H1 (cell line): ENCODE measurements at regions not wholly inside any gene's neighbourhood (a gene's known extent, or its start where the extent isn't known, plus 50 kb on each side); places are given as distances from the start of the nearest gene placed in this dataset.

Source experiments
- CTCF ChIA-PET: fragments of 300-600 bp; sonication (Branson Sonifier 250); formaldehyde crosslinking; loops from one replicate; lab custom pipeline; 2021; ENCODE audit not compliant: partially characterized antibody; lab: Charles Lee
- POLR2A ChIA-PET: fragments of 300-600 bp; sonication (Branson Sonifier 250); formaldehyde crosslinking; loops from one replicate; lab custom pipeline; 2021; ENCODE audit warnings: inconsistent platforms; ENCODE audit not compliant: partially characterized antibody; lab: Charles Lee
- DNase-seq, 2 experiments: peaks; one replicate each; pipeline versions ENCODE4 v3.0.0 to v3.0.0-alpha.2; 2010 to 2022; ENCODE audit warnings: low spot score in 2 of 2, low read depth in 1 of 2, mixed read lengths in 1 of 2
- FAIRE-seq: peaks from 2 replicates; lab custom pipeline; 2011; peaks lifted over from hg19 to GRCh38; lab: Jason Lieb, UNC
- H2AFZ ChIP-seq: 2 replicates; pipeline ENCODE4 v1.8.1; 2012; ENCODE audit warnings: low read length, inconsistent platforms
- H2AK5ac ChIP-seq: 2 replicates; pipeline ENCODE4 v1.6.1; 2013; ENCODE audit warnings: low read depth, low read length
- H2BK120ac ChIP-seq: replicated peaks from 2 replicates; pipeline ENCODE3; 2013; ENCODE audit warnings: low read depth, low read length, inconsistent platforms
- H2BK12ac ChIP-seq: 2 replicates; pipeline ENCODE4 v1.6.1; 2013; ENCODE audit warnings: low read depth, low read length
- H2BK15ac ChIP-seq: 2 replicates; pipeline ENCODE4 v1.6.1; 2013; ENCODE audit warnings: low read length
- H2BK20ac ChIP-seq: 2 replicates; pipeline ENCODE4 v1.6.1; 2013; ENCODE audit warnings: low read length
- H2BK5ac ChIP-seq: 2 replicates; pipeline ENCODE4 v1.6.1; 2013; ENCODE audit warnings: low read depth, low read length
- H3K14ac ChIP-seq: 2 replicates; pipeline ENCODE4 v1.6.1; 2013; ENCODE audit warnings: inconsistent platforms; ENCODE audit not compliant: insufficient read length
- H3K18ac ChIP-seq: 2 replicates; pipeline ENCODE4 v1.6.1; 2013; ENCODE audit warnings: low read length; ENCODE audit errors: extremely low read depth
- H3K23ac ChIP-seq: 2 replicates; pipeline ENCODE4 v1.6.1; 2013; ENCODE audit warnings: inconsistent platforms; ENCODE audit not compliant: insufficient read length
- H3K23me2 ChIP-seq: 2 replicates; pipeline ENCODE4 v1.6.1; 2013; ENCODE audit warnings: low read depth, low read length
- H3K27ac ChIP-seq: 2 replicates; pipeline ENCODE4 v1.6.1; 2011; ENCODE audit warnings: low read depth, low read length, inconsistent platforms
- H3K27me3 ChIP-seq, 4 experiments: replicated peaks in 1 of 4; 1 replicate in 1 of 4; 2 replicates in 3 of 4; pipeline versions ENCODE4 v1.6.1 to v1.8.1; 2011 to 2013; ENCODE audit warnings: low read length in 3 of 4, mild to moderate bottlenecking in 3 of 4, inconsistent platforms in 2 of 4, mixed read lengths in 2 of 4, moderate library complexity in 1 of 4; ENCODE audit not compliant: control insufficient read depth in 3 of 4, insufficient read depth in 3 of 4; ENCODE audit errors: extremely low read depth in 1 of 4
- H3K36me3 ChIP-seq, 4 experiments: 2 replicates each; pipeline versions ENCODE4 v1.6.1 to v1.8.1; 2011 to 2013; ENCODE audit warnings: mild to moderate bottlenecking in 4 of 4, low read length in 3 of 4, moderate library complexity in 2 of 4, control low read depth in 1 of 4, inconsistent platforms in 1 of 4; ENCODE audit not compliant: insufficient read depth in 4 of 4, control insufficient read depth in 2 of 4
- H3K4ac ChIP-seq: replicated peaks from 2 replicates; pipeline ENCODE3; 2013; ENCODE audit warnings: low read length, low read depth, mixed read lengths, inconsistent platforms; ENCODE audit not compliant: insufficient read length
- H3K4me1 ChIP-seq, 4 experiments: replicated peaks in 1 of 4; 1 replicate in 1 of 4; 2 replicates in 3 of 4; pipeline versions ENCODE4 v1.6.1 to v1.8.1; 2011 to 2013; ENCODE audit warnings: low read length in 3 of 4, inconsistent platforms in 2 of 4, mixed read lengths in 1 of 4; ENCODE audit not compliant: insufficient read depth in 4 of 4, control insufficient read depth in 3 of 4
- H3K4me2 ChIP-seq, 2 experiments: 2 replicates each; pipeline versions ENCODE4 v1.6.1 to v1.8.1; 2011 to 2013; ENCODE audit warnings: low read depth in 2 of 2, low read length in 2 of 2, control low read depth in 1 of 2, inconsistent platforms in 1 of 2, mild to moderate bottlenecking in 1 of 2; ENCODE audit not compliant: insufficient read depth in 1 of 2
- H3K4me3 ChIP-seq, 4 experiments: fragments of 200-600, 300-600 bp in 1 of 4; sonication (generic), shearing (Covaris generic), sonication (Bioruptor Twin) in 1 of 4; 2 replicates each; pipeline versions ENCODE4 v1.5.1 to v1.8.1; 2011 to 2016; ENCODE audit warnings: low read length in 4 of 4, low read depth in 3 of 4, control low read depth in 2 of 4, inconsistent platforms in 2 of 4, mild to moderate bottlenecking in 2 of 4, mixed read lengths in 1 of 4, moderate library complexity in 1 of 4; ENCODE audit not compliant: insufficient read depth in 2 of 4; ENCODE audit errors: extremely low read depth in 1 of 4
- H3K56ac ChIP-seq: replicated peaks from 2 replicates; pipeline ENCODE3; 2013; ENCODE audit warnings: low read depth, mild to moderate bottlenecking, mixed read lengths, low read length, inconsistent platforms; ENCODE audit not compliant: insufficient read length
- H3K79me1 ChIP-seq: 2 replicates; pipeline ENCODE4 v1.6.1; 2013; ENCODE audit warnings: low read depth, low read length, control low read depth
- H3K79me2 ChIP-seq, 2 experiments: 2 replicates each; pipeline versions ENCODE4 v1.6.1 to v1.8.1; 2012 to 2013; ENCODE audit warnings: low read length in 2 of 2, mild to moderate bottlenecking in 2 of 2, inconsistent platforms in 1 of 2; ENCODE audit not compliant: insufficient read depth in 2 of 2, control insufficient read depth in 1 of 2
- H3K9ac ChIP-seq, 4 experiments: replicated peaks in 1 of 4; 1 replicate in 1 of 4; 2 replicates in 3 of 4; pipeline versions ENCODE4 v1.6.1 to v1.8.1; 2011 to 2013; ENCODE audit warnings: low read depth in 3 of 4, low read length in 3 of 4, control low read depth in 2 of 4, mild to moderate bottlenecking in 2 of 4, moderate library complexity in 2 of 4, inconsistent platforms in 1 of 4; ENCODE audit errors: extremely low read depth in 1 of 4
- H3K9me3 ChIP-seq, 2 experiments: 2 replicates each; pipeline versions ENCODE4 v1.6.1 to v1.8.1; 2012 to 2013; ENCODE audit warnings: mild to moderate bottlenecking in 2 of 2, moderate library complexity in 2 of 2, control low read depth in 1 of 2, inconsistent platforms in 1 of 2, low read depth in 1 of 2, low read length in 1 of 2, mixed read lengths in 1 of 2; ENCODE audit not compliant: insufficient read depth in 2 of 2
- H4K20me1 ChIP-seq, 2 experiments: replicated peaks in 1 of 2; 2 replicates each; pipeline versions ENCODE3 to v1.8.1; 2011 to 2013; ENCODE audit warnings: inconsistent platforms in 2 of 2, low read length in 2 of 2, mild to moderate bottlenecking in 1 of 2; ENCODE audit not compliant: insufficient read depth in 2 of 2, control insufficient read depth in 1 of 2
- H4K5ac ChIP-seq: 2 replicates; pipeline ENCODE4 v1.6.1; 2013; ENCODE audit warnings: low read length, low read depth, mixed read lengths, inconsistent platforms; ENCODE audit not compliant: insufficient read length
- H4K8ac ChIP-seq: 2 replicates; pipeline ENCODE4 v1.8.0; 2013; ENCODE audit warnings: mild to moderate bottlenecking, moderate library complexity, low read length, inconsistent platforms; ENCODE audit not compliant: insufficient read depth; ENCODE audit errors: extremely low read depth
- H4K91ac ChIP-seq: replicated peaks from 2 replicates; pipeline ENCODE3; 2013; ENCODE audit warnings: low read length, mixed read lengths, inconsistent platforms; ENCODE audit not compliant: insufficient read length
- CHD1 ChIP-seq: IDR thresholded peaks from 2 replicates; pipeline ENCODE4 v1.6.1; 2012; ENCODE audit warnings: low read depth, low read length, improper control_type of control experiment
- CHD2 ChIP-seq: IDR thresholded peaks from 2 replicates; pipeline ENCODE4 v1.6.1; 2012; ENCODE audit warnings: low read length, improper control_type of control experiment
- EP300 ChIP-seq, 2 experiments: IDR thresholded peaks; 1 replicate in 1 of 2; 2 replicates in 1 of 2; pipeline ENCODE4 v1.6.1; 2011 to 2012; ENCODE audit warnings: low read depth in 2 of 2, low read length in 2 of 2, mild to moderate bottlenecking in 2 of 2, borderline replicate concordance in 1 of 2, inconsistent platforms in 1 of 2, moderate library complexity in 1 of 2
- EZH2 ChIP-seq: fragments of 200-600 bp; sonication (generic); IDR thresholded peaks from 2 replicates; pipeline ENCODE4 v1.7.1; 2012; ENCODE audit warnings: low read depth, mild to moderate bottlenecking, moderate library complexity, low read length, inconsistent platforms; ENCODE audit not compliant: severe bottlenecking
- KDM1A ChIP-seq: fragments of 200-600, 300-600 bp; sonication (generic); IDR thresholded peaks from 2 replicates; pipeline ENCODE4 v1.7.1; 2016; ENCODE audit warnings: mild to moderate bottlenecking, low read length, borderline replicate concordance
- KDM5A ChIP-seq: fragments of 200-600 bp; IDR thresholded peaks from 2 replicates; pipeline ENCODE4 v1.7.1; 2012; ENCODE audit warnings: mild to moderate bottlenecking, low read length, inconsistent platforms, mixed read lengths
- MAFK ChIP-seq: IDR thresholded peaks from 2 replicates; pipeline ENCODE4 v1.6.1; 2012; ENCODE audit warnings: low read depth, mild to moderate bottlenecking, improper control_type of control experiment, low read length
- NRF1 ChIP-seq: IDR thresholded peaks from 2 replicates; pipeline ENCODE4 v1.6.1; 2011; ENCODE audit warnings: mild to moderate bottlenecking, low read depth, low read length, improper control_type of control experiment
- POLR2A ChIP-seq, 2 experiments: IDR thresholded peaks; 1 replicate in 1 of 2; 2 replicates in 1 of 2; pipeline ENCODE4 v1.6.1; 2011; ENCODE audit warnings: low read depth in 2 of 2, low read length in 2 of 2, mild to moderate bottlenecking in 2 of 2; ENCODE audit errors: control extremely low read depth in 1 of 2
- RBBP5 ChIP-seq: IDR thresholded peaks from 2 replicates; pipeline ENCODE4 v1.7.1; 2012; ENCODE audit warnings: low read depth, mild to moderate bottlenecking, inconsistent platforms, low read length, moderate library complexity, borderline replicate concordance
- RXRA ChIP-seq: IDR thresholded peaks from 2 replicates; pipeline ENCODE4 v1.6.1; 2011; ENCODE audit warnings: low read depth, mild to moderate bottlenecking, low read length, moderate library complexity; ENCODE audit not compliant: insufficient read depth
- SP1 ChIP-seq: IDR thresholded peaks from 2 replicates; pipeline ENCODE4 v1.6.1; 2011; ENCODE audit warnings: low read depth, low read length
- TAF7 ChIP-seq: optimal IDR thresholded peaks from 2 replicates; pipeline ENCODE3; 2011; ENCODE audit warnings: low read depth, mild to moderate bottlenecking, inconsistent platforms, low read length, moderate library complexity, borderline replicate concordance
- TEAD4 ChIP-seq: IDR thresholded peaks from 2 replicates; pipeline ENCODE4 v1.6.1; 2012; ENCODE audit warnings: low read depth, low read length, inconsistent platforms, mixed read lengths
- ZNF274 ChIP-seq: IDR thresholded peaks from 2 replicates; pipeline ENCODE4 v1.7.0; 2012; ENCODE audit warnings: low read length, borderline replicate concordance; ENCODE audit errors: extremely low read depth
- WGBS, 2 experiments: shearing (Covaris generic) in 1 of 2; methylation state at CpG; one replicate each; pipeline versions ENCODE4 v1.1.6 to v1.1.7; 2013 to 2015; ENCODE audit warnings: low lambda C conversion rate in 2 of 2, mixed read lengths in 2 of 2, inconsistent platforms in 1 of 2, low coverage in 1 of 2, missing lambda C conversion rate in 1 of 2; ENCODE audit not compliant: insufficient replicate concordance in 2 of 2, insufficient coverage in 1 of 2, insufficient read length in 1 of 2; ENCODE audit errors: extremely low coverage in 1 of 2, missing lambda C conversion rate in 1 of 2; 5-methylcytosine and 5-hydroxymethylcytosine counted together
- TF ChIP-seq, protein P1 (sequence below): IDR thresholded peaks from 2 replicates; pipeline ENCODE4 v1.6.1; 2012; ENCODE audit warnings: inconsistent platforms

DNA sequence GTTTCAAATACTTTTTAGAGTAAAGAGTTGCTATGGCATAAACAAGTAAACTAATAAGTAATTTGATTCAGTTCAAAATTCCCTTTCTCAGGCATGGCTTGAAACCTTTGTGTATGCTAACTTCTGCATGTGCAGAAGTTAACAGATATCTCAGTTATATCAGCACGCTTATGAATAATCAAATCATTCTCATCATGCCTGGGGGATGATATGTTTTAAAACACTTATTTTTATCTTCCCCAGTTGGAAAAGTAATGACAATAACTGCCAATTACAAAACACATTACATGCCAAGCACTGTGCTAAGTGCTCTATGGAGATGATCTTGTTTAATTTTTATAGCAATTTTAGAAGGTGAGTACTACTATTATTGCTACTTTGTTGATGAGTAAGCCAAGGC lies 146.4 kb downstream of the YIPF5 start:
- Histone ChIP-seq H3K79me1 (no peaks in the 10 kb centered on the region), H3K18ac (no peak overlapping the region), H3K4ac (no peak overlapping the region), H3K23ac (no peak overlapping the region), H3K79me2 (no peaks in the 10 kb centered on the region), H4K91ac (no peak overlapping the region), H4K5ac (no peak overlapping the region), H3K36me3 (no peaks in the 10 kb centered on the region), H2BK120ac (no peak overlapping the region), H3K27ac (no peak overlapping the region), H3K56ac (no peak overlapping the region), H3K4me3 (no peak overlapping the region), H3K4me1 (no peaks in the 10 kb centered on the region), H2BK15ac (no peak overlapping the region), H2AK5ac (no peak overlapping the region), H3K9me3 (peaks cover 5 to 6% of the 10 kb centered on the region in 2 experiments; a peak in 1 of 4 replicates), H3K9ac (no peak overlapping the region), H4K8ac (no peak overlapping the region), H2BK5ac (no peak overlapping the region), H3K4me2 (no peak overlapping the region), H3K14ac (no peak overlapping the region), H2AFZ (no peak overlapping the region), H2BK20ac (no peak overlapping the region), H4K20me1 (no peaks in the 10 kb centered on the region), H2BK12ac (no peak overlapping the region), H3K23me2 (no peaks in the 10 kb centered on the region), H3K27me3 (no peaks in the 10 kb centered on the region)
- no peak for DNase-seq
- CTCF ChIA-PET: no interaction called here
- POLR2A ChIA-PET: no interaction called here
- WGBS, 2 experiments: 83% methylated on average over 1 of the region's 1 CpG; no CpG with 5 or more reads in 1 of the 2 experiments
- no peak for FAIRE-seq
- TF ChIP-seq, protein P1, sequence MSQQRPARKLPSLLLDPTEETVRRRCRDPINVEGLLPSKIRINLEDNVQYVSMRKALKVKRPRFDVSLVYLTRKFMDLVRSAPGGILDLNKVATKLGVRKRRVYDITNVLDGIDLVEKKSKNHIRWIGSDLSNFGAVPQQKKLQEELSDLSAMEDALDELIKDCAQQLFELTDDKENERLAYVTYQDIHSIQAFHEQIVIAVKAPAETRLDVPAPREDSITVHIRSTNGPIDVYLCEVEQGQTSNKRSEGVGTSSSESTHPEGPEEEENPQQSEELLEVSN: no peak
- TF ChIP-seq CHD2 (no peak), EP300 (IDR thresholded peaks at IDR 0.05; ENCODE audit: borderline replicate concordance in 1 of 2, low read depth in 2 of 2, low read length in 2 of 2) (no peak), CHD1 (no peak), RBBP5 (no peak), TEAD4 (no peak), NRF1 (no peak), MAFK (no peak), TAF7 (no peak), KDM5A (no peak), RXRA (no peak), ZNF274 (no peak), POLR2A (IDR thresholded peaks at IDR 0.05; ENCODE audit: control extremely low read depth in 1 of 2, low read depth in 2 of 2, low read length in 2 of 2) (no peak), KDM1A (no peak), SP1 (no peak), EZH2 (no peak)
